T-helper 9 cell (primary cell): ENCODE measurements at regions not wholly inside any gene's neighbourhood (a gene's known extent, or its start where the extent isn't known, plus 50 kb on each side); places are given as distances from the start of the nearest gene placed in this dataset.
"Not testable (repeated sequence)": the region's sequence is repeated elsewhere in the genome, so short reads cannot be mapped to it uniquely, and the experiment has no call there.

Experiments
- DNase-seq: peaks from one replicate; pipeline ENCODE4 v3.0.0-alpha.2; 2020

GRCh38 chr2:87275974-87276629, 254.5 kb upstream of the PLGLB1 start:
- DNase-seq: not testable (repeated sequence)

- not testable (repeated sequence) for DNase-seq
These were observed 255.0 kb upstream of the PLGLB1 start for GRCh38 chr2:87276673-87277072.

- DNase-seq: not testable (repeated sequence)
These were observed 256.1 kb upstream of the PLGLB1 start for GRCh38 chr2:87277734-87278133.

GRCh38 chr2:87280596-87281355, 259.1 kb upstream of the PLGLB1 start:
- DNase-seq: not testable (repeated sequence)

- DNase-seq: not testable (repeated sequence)
These were observed 262.3 kb upstream of the PLGLB1 start for GRCh38 chr2:87283735-87284470.

GRCh38 chr2:87284471-87284772, 262.8 kb upstream of the PLGLB1 start:
- DNase-seq: not testable (repeated sequence)

- DNase-seq: not testable (repeated sequence)
These were observed 263.5 kb upstream of the PLGLB1 start for GRCh38 chr2:87285139-87285538.

GRCh38 chr2:87290566-87291307, 269.1 kb upstream of the PLGLB1 start:
- not testable (repeated sequence) for DNase-seq

GRCh38 chr2:87291400-87292200, 270.0 kb upstream of the PLGLB1 start:
- not testable (repeated sequence) for DNase-seq

- DNase-seq: not testable (repeated sequence)
These were observed 272.4 kb upstream of the PLGLB1 start for GRCh38 chr2:87293931-87294594.

- DNase-seq: not testable (repeated sequence)
These were observed 273.5 kb upstream of the PLGLB1 start for GRCh38 chr2:87295135-87295534.

GRCh38 chr2:87301349-87301748, 279.7 kb upstream of the PLGLB1 start:
- DNase-seq: not testable (repeated sequence)

- DNase-seq: not testable (repeated sequence)
These were observed 280.2 kb upstream of the PLGLB1 start for GRCh38 chr2:87301871-87302270.

GRCh38 chr2:87308621-87309020, 287.0 kb upstream of the PLGLB1 start:
- not testable (repeated sequence) for DNase-seq

GRCh38 chr2:87309785-87310184, 288.1 kb upstream of the PLGLB1 start:
- DNase-seq: not testable (repeated sequence)

GRCh38 chr2:87311896-87312441, 290.3 kb upstream of the PLGLB1 start:
- DNase-seq: not testable (repeated sequence)

- DNase-seq: not testable (repeated sequence)
These were observed 293.0 kb upstream of the PLGLB1 start for GRCh38 chr2:87314622-87315021.

- not testable (repeated sequence) for DNase-seq
These were observed 293.7 kb upstream of the PLGLB1 start for GRCh38 chr2:87315183-87315902.

GRCh38 chr2:87317193-87317592, 295.5 kb upstream of the PLGLB1 start:
- DNase-seq: not testable (repeated sequence)

GRCh38 chr2:87318814-87319491, 297.3 kb upstream of the PLGLB1 start:
- not testable (repeated sequence) for DNase-seq
